ENCODE measurements at regions not wholly inside any gene's neighbourhood (a gene's known extent, or its start where the extent isn't known, plus 50 kb on each side); places are given as distances from the start of the nearest gene placed in this dataset.

GRCh38 chr6:66735106-66735890 is 1028.3 kb upstream of the EYS start:
- Histone ChIP-seq H3K27ac (ENCODE audit: low read length) (no peak overlapping the region), H3K9ac (ENCODE audit: low read depth, low read length) (no peak overlapping the region), H3K27me3 (ENCODE audit: insufficient read depth, low read length, poor library complexity) (no peaks in the 10 kb centered on the region), H3K79me2 (ENCODE audit: insufficient read depth, low read length) (no peaks in the 10 kb centered on the region), H2AFZ (ENCODE audit: low read depth, low read length) (no peak overlapping the region), H3K36me3 (ENCODE audit: insufficient read depth, low read length) (no peaks in the 10 kb centered on the region), H4K20me1 (ENCODE audit: insufficient read depth, low read length) (no peaks in the 10 kb centered on the region), H3K9me3 (ENCODE audit: insufficient read depth, low read length, severe bottlenecking) (no peaks in the 10 kb centered on the region), H3K4me3 (ENCODE audit: low read depth in 1 of 2, low read length in 2 of 2) (no peak overlapping the region), H3K4me1 (ENCODE audit: insufficient read depth, low read length) (no peaks in the 10 kb centered on the region), H3K4me2 (ENCODE audit: insufficient read depth, low read length) (no peak overlapping the region)
- ATAC-seq (ENCODE audit: insufficient read depth, low read depth) (no peak), DNase-seq (no peak)
- TF ChIP-seq EZH2 (IDR thresholded peaks at IDR 0.05; ENCODE audit: borderline replicate concordance, low read depth, low read length, severe bottlenecking) = no peak
- TF ChIP-seq CTCF (IDR thresholded peaks at IDR 0.05; ENCODE audit: borderline replicate concordance, extremely low read depth, low read length, poor library complexity, severe bottlenecking) = no peak

GRCh38 chr6:66731310-66731709 is 1024.3 kb upstream of the EYS start:
- no peak overlapping the region for H3K4me2 ChIP-seq (ENCODE audit: insufficient read depth, low read length)
- TF ChIP-seq EZH2 (IDR thresholded peaks at IDR 0.05; ENCODE audit: borderline replicate concordance, low read depth, low read length, severe bottlenecking) = no peak
- no peak for TF ChIP-seq CTCF (IDR thresholded peaks at IDR 0.05; ENCODE audit: borderline replicate concordance, extremely low read depth, low read length, poor library complexity, severe bottlenecking)
- no peaks in the 10 kb centered on the region for H4K20me1 ChIP-seq (ENCODE audit: insufficient read depth, low read length)
- H3K4me3 ChIP-seq (ENCODE audit: low read depth in 1 of 2, low read length in 2 of 2) = no peak overlapping the region
- H3K4me1 ChIP-seq (ENCODE audit: insufficient read depth, low read length) = no peaks in the 10 kb centered on the region
- H3K9ac ChIP-seq (ENCODE audit: low read depth, low read length) = no peak overlapping the region
- no peaks in the 10 kb centered on the region for H3K27me3 ChIP-seq (ENCODE audit: insufficient read depth, low read length, poor library complexity)
- ATAC-seq (ENCODE audit: insufficient read depth, low read depth) (no peak), DNase-seq (no peak)
- H3K27ac ChIP-seq (ENCODE audit: low read length) = no peak overlapping the region
- H3K79me2 ChIP-seq (ENCODE audit: insufficient read depth, low read length) = no peaks in the 10 kb centered on the region
- H3K9me3 ChIP-seq (ENCODE audit: insufficient read depth, low read length, severe bottlenecking) = no peaks in the 10 kb centered on the region
- H3K36me3 ChIP-seq (ENCODE audit: insufficient read depth, low read length) = no peaks in the 10 kb centered on the region
- H2AFZ ChIP-seq (ENCODE audit: low read depth, low read length) = no peak overlapping the region

GRCh38 chr6:66725670-66726069 is 1018.6 kb upstream of the EYS start:
- no peak overlapping the region for H3K4me3 ChIP-seq (ENCODE audit: low read depth in 1 of 2, low read length in 2 of 2)
- no peaks in the 10 kb centered on the region for H3K36me3 ChIP-seq (ENCODE audit: insufficient read depth, low read length)
- ATAC-seq (ENCODE audit: insufficient read depth, low read depth) (no peak), DNase-seq (no peak)
- no peak overlapping the region for H3K27ac ChIP-seq (ENCODE audit: low read length)
- no peak overlapping the region for H3K4me2 ChIP-seq (ENCODE audit: insufficient read depth, low read length)
- no peaks in the 10 kb centered on the region for H3K9me3 ChIP-seq (ENCODE audit: insufficient read depth, low read length, severe bottlenecking)
- no peaks in the 10 kb centered on the region for H3K27me3 ChIP-seq (ENCODE audit: insufficient read depth, low read length, poor library complexity)
- TF ChIP-seq CTCF (IDR thresholded peaks at IDR 0.05; ENCODE audit: borderline replicate concordance, extremely low read depth, low read length, poor library complexity, severe bottlenecking) = no peak
- no peak for TF ChIP-seq EZH2 (IDR thresholded peaks at IDR 0.05; ENCODE audit: borderline replicate concordance, low read depth, low read length, severe bottlenecking)
- H3K4me1 ChIP-seq (ENCODE audit: insufficient read depth, low read length) = no peaks in the 10 kb centered on the region
- H3K9ac ChIP-seq (ENCODE audit: low read depth, low read length) = no peak overlapping the region
- no peak overlapping the region for H2AFZ ChIP-seq (ENCODE audit: low read depth, low read length)
- no peaks in the 10 kb centered on the region for H4K20me1 ChIP-seq (ENCODE audit: insufficient read depth, low read length)
- H3K79me2 ChIP-seq (ENCODE audit: insufficient read depth, low read length) = no peaks in the 10 kb centered on the region
